ENCODE measurements at regions not wholly inside any gene's neighbourhood (a gene's known extent, or its start where the extent isn't known, plus 50 kb on each side); places are given as distances from the start of the nearest gene placed in this dataset.
"Not testable (repeated sequence)": the region's sequence is repeated elsewhere in the genome, so short reads cannot be mapped to it uniquely, and the experiment has no call there.

DNA sequence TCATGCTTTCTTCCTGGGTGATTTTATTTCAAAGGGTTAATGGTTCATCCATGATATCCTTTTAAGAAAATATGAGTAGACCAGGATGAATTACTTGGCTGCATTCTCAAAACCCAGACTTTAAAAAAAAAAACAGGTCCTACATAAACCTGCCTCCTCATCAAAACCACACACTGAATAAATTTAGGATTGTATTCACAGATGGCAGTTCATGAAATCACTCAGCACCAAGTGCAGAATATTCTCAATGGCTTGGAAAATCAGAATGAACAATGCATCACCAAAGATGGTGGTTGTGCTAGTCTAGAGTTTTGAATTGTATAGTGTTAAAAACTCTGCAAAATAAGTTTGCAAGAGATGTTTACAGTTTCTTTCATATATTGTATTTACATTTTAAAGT lies 145.4 kb upstream of the GRAMD2B start:
- no peak for TF ChIP-seq CTCF (IDR thresholded peaks at IDR 0.05)
- ATAC-seq (ENCODE audit: low FRiP score) = no peak

GRCh38 chr5:126280343-126280742 lies 142.9 kb upstream of the GRAMD2B start:
- TF ChIP-seq CTCF (IDR thresholded peaks at IDR 0.05) = no peak
- ATAC-seq (ENCODE audit: low FRiP score) (no peak), DNase-seq (ENCODE audit: low spot score) (no peak)

More for the DNA sequence above, 145.4 kb upstream of the GRAMD2B start:
- DNase-seq (ENCODE audit: low spot score) = no peak

- TF ChIP-seq CTCF (IDR thresholded peaks at IDR 0.05) = no peak
- no peak for DNase-seq (ENCODE audit: low spot score)
- no peak for ATAC-seq (ENCODE audit: low FRiP score)
These were observed 142.4 kb upstream of the GRAMD2B start for GRCh38 chr5:126280846-126281245.

DNA sequence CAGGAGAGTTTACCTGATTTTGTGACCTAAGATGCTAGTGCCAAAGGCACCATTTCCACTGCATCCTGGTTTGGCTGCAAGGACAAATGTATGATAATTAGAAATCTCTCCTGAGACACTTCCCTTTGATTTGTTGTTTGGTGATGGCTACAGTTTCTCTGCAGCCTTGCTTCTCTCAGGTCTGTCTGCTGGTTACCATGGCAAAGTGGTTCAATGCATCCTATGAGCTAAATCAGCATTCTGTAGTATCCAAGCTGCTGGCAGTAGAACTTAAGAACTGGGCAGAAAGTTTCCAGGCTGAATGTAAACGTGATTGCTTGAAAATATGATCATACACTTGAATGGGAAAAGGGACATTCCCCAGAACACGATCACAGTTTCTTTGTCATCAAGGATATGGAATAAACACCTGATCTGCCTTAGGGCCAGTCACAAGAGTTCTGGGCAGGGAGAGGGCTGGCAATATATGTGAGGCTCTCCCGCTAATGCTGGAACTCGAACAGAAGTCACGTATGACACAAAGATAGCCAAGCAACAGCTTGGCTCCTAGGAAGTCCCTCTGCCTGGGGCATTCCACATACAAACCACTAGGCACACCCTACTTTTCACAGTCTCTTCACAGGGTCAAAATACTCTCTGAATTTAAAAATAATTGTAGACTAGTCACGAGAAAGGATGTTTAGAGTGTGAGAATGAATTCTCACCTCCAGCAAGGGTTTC lies 138.1 kb upstream of the GRAMD2B start:
- ATAC-seq (ENCODE audit: low FRiP score) = no peak
- TF ChIP-seq CTCF (IDR thresholded peaks at IDR 0.05) = no peak
- no peak for DNase-seq (ENCODE audit: low spot score)

- ATAC-seq (ENCODE audit: low FRiP score); DNase-seq (ENCODE audit: low spot score): not testable (repeated sequence)
These were observed 127.1 kb upstream of the GRAMD2B start for GRCh38 chr5:126296121-126296520.

GRCh38 chr5:126300293-126300692 lies 122.9 kb upstream of the GRAMD2B start:
- ATAC-seq (ENCODE audit: low FRiP score) = no peak
- TF ChIP-seq CTCF (IDR thresholded peaks at IDR 0.05) = no peak

DNA sequence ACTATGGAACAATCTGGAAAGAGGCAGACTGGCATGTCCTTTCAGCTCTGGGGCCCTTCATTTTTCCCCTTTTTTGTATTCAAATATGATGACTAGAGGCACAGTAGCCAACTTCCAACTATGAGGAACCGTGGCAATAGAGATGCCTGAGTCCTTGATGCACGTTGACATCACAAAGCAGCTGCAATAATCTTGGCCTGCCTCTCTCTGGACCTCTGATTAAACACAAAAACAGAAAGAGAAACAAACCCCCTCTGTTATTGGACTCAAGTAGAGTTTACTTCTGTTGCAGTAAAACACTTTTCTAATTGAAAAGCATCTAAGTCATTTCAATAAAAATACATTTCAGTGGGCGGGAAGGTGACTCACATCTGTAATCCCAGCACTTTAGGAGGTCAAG lies 122.2 kb upstream of the GRAMD2B start:
- no peak for DNase-seq (ENCODE audit: low spot score)
- ATAC-seq (ENCODE audit: low FRiP score) = no peak
- TF ChIP-seq CTCF (IDR thresholded peaks at IDR 0.05) = no peak

More at GRCh38 chr5:126300293-126300692, 122.9 kb upstream of the GRAMD2B start:
- DNase-seq (ENCODE audit: low spot score) = no peak

Measured in omental fat pad (tissue), 3 donors.